Neuronal stem cell (in vitro differentiated cells): ENCODE measurements at regions not wholly inside any gene's neighbourhood (a gene's known extent, or its start where the extent isn't known, plus 50 kb on each side); places are given as distances from the start of the nearest gene placed in this dataset.

Source experiments
- DNase-seq: peaks from one replicate; pipeline ENCODE4 v3.0.0-alpha.2; 2013; ENCODE audit warnings: low spot score
- H2AFZ ChIP-seq: one replicate; pipeline ENCODE4 v1.6.1; 2013; ENCODE audit warnings: mild to moderate bottlenecking, low read length, inconsistent platforms
- H2AK5ac ChIP-seq: 2 replicates; pipeline ENCODE4 v1.6.1; 2013; ENCODE audit warnings: low read depth, mild to moderate bottlenecking, inconsistent platforms, low read length, moderate library complexity, mixed read lengths
- H2BK120ac ChIP-seq: 2 replicates; pipeline ENCODE4 v1.6.1; 2013; ENCODE audit warnings: low read depth, mild to moderate bottlenecking, inconsistent platforms, low read length, moderate library complexity, mixed read lengths
- H2BK12ac ChIP-seq: one replicate; pipeline ENCODE4 v1.6.1; 2013; ENCODE audit warnings: low read length, inconsistent platforms
- H2BK15ac ChIP-seq: 2 replicates; pipeline ENCODE4 v1.6.1; 2013; ENCODE audit warnings: mild to moderate bottlenecking, low read length, inconsistent platforms, mixed read lengths
- H2BK5ac ChIP-seq: one replicate; pipeline ENCODE4 v1.6.1; 2013; ENCODE audit warnings: inconsistent platforms, mild to moderate bottlenecking, low read length, moderate library complexity
- H3K14ac ChIP-seq: one replicate; pipeline ENCODE4 v1.6.1; 2013; ENCODE audit warnings: low read length, inconsistent platforms
- H3K18ac ChIP-seq: 2 replicates; pipeline ENCODE4 v1.6.1; 2013; ENCODE audit warnings: low read length, inconsistent platforms
- H3K23ac ChIP-seq: 2 replicates; pipeline ENCODE4 v1.6.1; 2013; ENCODE audit warnings: low read depth, mild to moderate bottlenecking, mixed read lengths, low read length, inconsistent platforms; ENCODE audit not compliant: poor library complexity
- H3K27ac ChIP-seq: replicated peaks from 3 replicates; pipeline ENCODE4 v1.5.1; 2013; ENCODE audit warnings: low read length, inconsistent platforms
- H3K27me3 ChIP-seq, 3 experiments: 2 replicates each; pipeline ENCODE4 v1.6.1; 2013; ENCODE audit warnings: low read length in 3 of 3, mild to moderate bottlenecking in 2 of 3, inconsistent platforms in 1 of 3, low read depth in 1 of 3, mixed read lengths in 1 of 3, moderate library complexity in 1 of 3; ENCODE audit not compliant: control insufficient read depth in 3 of 3, insufficient read depth in 3 of 3
- H3K36me3 ChIP-seq, 2 donors: replicated peaks in 1 of 2; 2 replicates each; pipeline ENCODE4 v1.6.1; 2013; ENCODE audit warnings: low read length in 2 of 2; ENCODE audit not compliant: control insufficient read depth in 2 of 2, insufficient read depth in 2 of 2
- H3K4ac ChIP-seq: 2 replicates; pipeline ENCODE4 v1.6.1; 2013; ENCODE audit warnings: inconsistent platforms, mild to moderate bottlenecking, low read length, moderate library complexity
- H3K4me1 ChIP-seq, 2 donors: 1 replicate in 1 of 2; 2 replicates in 1 of 2; pipeline ENCODE4 v1.6.1; 2013; ENCODE audit warnings: low read length in 2 of 2, low read depth in 1 of 2; ENCODE audit not compliant: control insufficient read depth in 2 of 2, insufficient read depth in 1 of 2
- H3K4me2 ChIP-seq: one replicate; pipeline ENCODE4 v1.6.1; 2013; ENCODE audit warnings: mild to moderate bottlenecking, low read length, inconsistent platforms; ENCODE audit not compliant: insufficient read depth, poor library complexity, severe bottlenecking
- H3K4me3 ChIP-seq, 2 donors: 2 replicates each; pipeline ENCODE4 v1.5.1; 2013; ENCODE audit warnings: low read length in 2 of 2, mild to moderate bottlenecking in 2 of 2, inconsistent platforms in 1 of 2, moderate library complexity in 1 of 2
- H3K79me1 ChIP-seq: one replicate; pipeline ENCODE4 v1.6.1; 2013; ENCODE audit warnings: low read depth, mild to moderate bottlenecking, inconsistent platforms, low read length, moderate library complexity
- H3K9ac ChIP-seq: one replicate; pipeline ENCODE4 v1.6.1; 2013; ENCODE audit warnings: mild to moderate bottlenecking, low read depth, low read length, inconsistent platforms; ENCODE audit not compliant: poor library complexity
- H3K9me3 ChIP-seq, 2 donors: replicated peaks in 1 of 2; 2 replicates each; pipeline versions ENCODE3 to v1.6.1; 2013; ENCODE audit warnings: low read length in 2 of 2, mild to moderate bottlenecking in 2 of 2, inconsistent platforms in 1 of 2, low read depth in 1 of 2, mixed read lengths in 1 of 2, moderate library complexity in 1 of 2; ENCODE audit not compliant: control insufficient read depth in 2 of 2, insufficient read depth in 1 of 2
- H4K8ac ChIP-seq: one replicate; pipeline ENCODE4 v1.6.1; 2013; ENCODE audit warnings: low read depth, mild to moderate bottlenecking, inconsistent platforms, low read length, moderate library complexity
- H4K91ac ChIP-seq: one replicate; pipeline ENCODE4 v1.6.1; 2013; ENCODE audit warnings: low read length, low read depth, mild to moderate bottlenecking, inconsistent platforms; ENCODE audit not compliant: poor library complexity
- WGBS, 2 donors: extraction: QIAGEN DNeasy Blood & Tissue Kit; methylation state at CpG; one replicate each; pipeline ENCODE4 v1.1.7; 2013; ENCODE audit warnings: missing lambda C conversion rate in 2 of 2, mixed read lengths in 1 of 2; ENCODE audit not compliant: insufficient read length in 2 of 2, insufficient replicate concordance in 1 of 2; ENCODE audit errors: extremely low coverage in 2 of 2; 5-methylcytosine and 5-hydroxymethylcytosine counted together

GRCh38 chrX:98962996-98963395 lies 1447.1 kb downstream of the PCDH19 start:
- WGBS, 2 donors: no CpG with 5 or more reads among the region's 2 CpGs
- Histone ChIP-seq H3K4me1 (no peaks in the 10 kb centered on the region), H2BK120ac (no peak overlapping the region), H2AK5ac (no peak overlapping the region), H3K36me3 (no peaks in the 10 kb centered on the region), H2BK12ac (no peak overlapping the region), H3K14ac (no peak overlapping the region), H3K27me3 (no peaks in the 10 kb centered on the region), H2BK5ac (no peak overlapping the region), H3K27ac (no peak overlapping the region), H3K79me1 (no peaks in the 10 kb centered on the region), H3K9me3 (no peaks in the 10 kb centered on the region), H3K18ac (no peak overlapping the region), H3K4me3 (no peak overlapping the region), H2BK15ac (no peak overlapping the region), H3K4ac (no peak overlapping the region), H3K23ac (no peak overlapping the region), H2AFZ (no peak overlapping the region), H3K9ac (no peak overlapping the region), H3K4me2 (no peak overlapping the region), H4K8ac (no peak overlapping the region), H4K91ac (no peak overlapping the region)
- DNase-seq: no peak

GRCh38 chrX:98956014-98956413 lies 1454.1 kb downstream of the PCDH19 start:
- no peak overlapping the region for H3K9ac ChIP-seq
- no peak overlapping the region for H4K91ac ChIP-seq
- no peaks in the 10 kb centered on the region for H3K36me3 ChIP-seq
- H4K8ac ChIP-seq: no peak overlapping the region
- no peak overlapping the region for H2BK15ac ChIP-seq
- no CpG with 5 or more reads among the region's 2 CpGs for WGBS, 2 donors
- no peak for DNase-seq
- no peak overlapping the region for H3K23ac ChIP-seq
- no peak overlapping the region for H2AFZ ChIP-seq
- H2BK12ac ChIP-seq: no peak overlapping the region
- H3K4me1 ChIP-seq: no peaks in the 10 kb centered on the region
- no peaks in the 10 kb centered on the region for H3K27me3 ChIP-seq
- no peaks in the 10 kb centered on the region for H3K9me3 ChIP-seq
- H3K18ac ChIP-seq: no peak overlapping the region
- H2BK120ac ChIP-seq: no peak overlapping the region
- no peak overlapping the region for H3K4me2 ChIP-seq
- no peak overlapping the region for H3K27ac ChIP-seq
- H3K79me1 ChIP-seq: no peaks in the 10 kb centered on the region
- no peak overlapping the region for H3K4ac ChIP-seq
- no peak overlapping the region for H2AK5ac ChIP-seq
- no peak overlapping the region for H2BK5ac ChIP-seq
- H3K14ac ChIP-seq: no peak overlapping the region
- H3K4me3 ChIP-seq: no peak overlapping the region

- Histone ChIP-seq H3K9ac (no peak overlapping the region), H3K27ac (no peak overlapping the region), H4K91ac (no peak overlapping the region), H3K14ac (no peak overlapping the region), H3K36me3 (no peaks in the 10 kb centered on the region), H3K18ac (no peak overlapping the region), H4K8ac (no peak overlapping the region), H2AK5ac (no peak overlapping the region), H3K4me3 (no peak overlapping the region), H2BK15ac (no peak overlapping the region), H3K9me3 (no peaks in the 10 kb centered on the region), H3K4ac (no peak overlapping the region), H2AFZ (no peak overlapping the region), H3K4me2 (no peak overlapping the region), H2BK12ac (no peak overlapping the region), H3K4me1 (no peaks in the 10 kb centered on the region), H3K27me3 (no peaks in the 10 kb centered on the region), H3K79me1 (no peaks in the 10 kb centered on the region), H2BK120ac (no peak overlapping the region), H2BK5ac (no peak overlapping the region), H3K23ac (no peak overlapping the region)
- WGBS, 2 donors: no CpG with 5 or more reads among the region's 3 CpGs
- DNase-seq: no peak
These were observed 1470.6 kb downstream of the PCDH19 start for GRCh38 chrX:98939456-98939855.

GRCh38 chrX:98931216-98931615 lies 1478.9 kb downstream of the PCDH19 start:
- no peak overlapping the region for H2BK5ac ChIP-seq

More at GRCh38 chrX:98931216-98931615, 1478.9 kb downstream of the PCDH19 start:
- Histone ChIP-seq H3K4me1 (no peaks in the 10 kb centered on the region), H3K4me3 (no peak overlapping the region), H2BK120ac (no peak overlapping the region), H3K23ac (no peak overlapping the region), H3K9me3 (no peaks in the 10 kb centered on the region), H2BK15ac (no peak overlapping the region), H3K18ac (no peak overlapping the region), H4K8ac (no peak overlapping the region), H4K91ac (no peak overlapping the region), H2AK5ac (no peak overlapping the region), H3K79me1 (no peaks in the 10 kb centered on the region), H3K4me2 (no peak overlapping the region), H3K27ac (no peak overlapping the region), H3K14ac (no peak overlapping the region), H2AFZ (no peak overlapping the region), H2BK12ac (no peak overlapping the region), H3K9ac (no peak overlapping the region), H3K4ac (no peak overlapping the region), H3K36me3 (no peaks in the 10 kb centered on the region), H3K27me3 (no peaks in the 10 kb centered on the region)
- DNase-seq: no peak
- no CpG with 5 or more reads among the region's 1 CpG for WGBS, 2 donors
